SJCRH30 (cell line): ENCODE measurements at regions not wholly inside any gene's neighbourhood (a gene's known extent, or its start where the extent isn't known, plus 50 kb on each side); places are given as distances from the start of the nearest gene placed in this dataset.
A peak's percentile ranks its signal among the peaks of the same experiment; 100 is the strongest.

Source experiments
- DNase-seq, 2 experiments: peaks; one replicate each; pipeline ENCODE4 v3.0.0-alpha.2; 2015 to 2020
- H3K27ac ChIP-seq: fragments of 250-450 bp; sonication (Bioruptor Pico); 2 replicates; pipeline ENCODE4 v1.5.1; 2020; ENCODE audit warnings: mild to moderate bottlenecking, moderate library complexity
- H3K27me3 ChIP-seq: fragments of 250-450 bp; sonication (Bioruptor Pico); 2 replicates; pipeline ENCODE4 v1.5.1; 2020; ENCODE audit warnings: mild to moderate bottlenecking, moderate library complexity
- H3K36me3 ChIP-seq: fragments of 250-450 bp; sonication (Bioruptor Pico); 2 replicates; pipeline ENCODE4 v1.5.1; 2020; ENCODE audit warnings: mild to moderate bottlenecking, moderate library complexity
- H3K4me1 ChIP-seq: fragments of 250-450 bp; sonication (Bioruptor Pico); 2 replicates; pipeline ENCODE4 v1.5.1; 2020; ENCODE audit warnings: mild to moderate bottlenecking, moderate library complexity
- H3K4me3 ChIP-seq: fragments of 250-450 bp; sonication (Bioruptor Pico); 2 replicates; pipeline ENCODE4 v1.5.1; 2020; ENCODE audit warnings: mild to moderate bottlenecking, moderate library complexity
- H3K9me3 ChIP-seq: fragments of 250-450 bp; sonication (Bioruptor Pico); replicated peaks from 2 replicates; pipeline ENCODE4 v1.5.1; 2020; ENCODE audit warnings: mild to moderate bottlenecking, moderate library complexity

DNA sequence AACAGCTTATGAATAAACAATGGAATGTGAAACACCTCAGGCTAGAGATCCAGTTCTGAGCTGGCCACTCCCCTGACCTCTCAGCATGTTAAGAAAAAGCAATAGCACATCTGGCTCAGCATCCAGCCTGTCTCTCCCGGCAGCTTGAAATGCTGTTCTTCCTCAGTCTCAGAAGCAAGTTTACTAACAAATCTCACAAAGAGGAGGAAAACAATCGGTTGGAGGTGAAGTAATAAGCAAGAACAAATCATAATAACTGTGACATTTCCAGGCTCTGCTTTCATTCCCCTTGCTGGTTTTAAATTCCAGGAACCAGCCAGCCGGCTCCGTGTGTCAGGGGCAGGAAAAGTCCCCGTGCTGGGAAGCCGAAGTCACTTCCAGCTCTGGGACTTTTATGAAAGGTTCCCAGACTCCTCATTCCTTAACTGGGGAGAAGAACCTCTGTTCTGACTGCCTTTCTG, 133.9 kb upstream of the ARL4C start:
- Histone ChIP-seq H3K4me3 (no peak overlapping the region), H3K27me3 (no peaks in the 10 kb centered on the region), H3K9me3 (no peaks in the 10 kb centered on the region), H3K4me1 (peaks cover 19% of the 10 kb centered on the region), H3K36me3 (no peaks in the 10 kb centered on the region), H3K27ac (no peak overlapping the region)
- DNase-seq = peak in 1 of 2 experiments; percentile 25

DNA sequence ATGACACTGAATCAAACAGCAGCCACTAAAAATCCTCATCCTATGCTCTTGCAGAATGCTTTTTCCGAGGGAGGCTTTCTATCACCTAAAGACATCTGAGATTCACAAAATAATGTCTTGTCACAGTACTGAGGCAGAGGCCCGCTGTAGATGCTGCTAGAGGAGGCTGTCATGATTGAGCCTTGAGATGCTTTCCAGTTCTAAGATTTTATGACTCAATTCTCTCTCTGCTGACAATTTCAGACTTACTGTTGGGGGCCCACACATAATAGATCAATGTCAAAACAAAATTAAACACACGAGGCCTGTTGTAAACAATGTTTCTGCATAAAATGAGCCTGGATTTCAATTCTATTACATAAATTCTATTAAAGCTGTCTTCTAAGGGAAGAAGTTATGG, 132.7 kb upstream of the ARL4C start:
- peaks cover 19% of the 10 kb centered on the region for H3K4me1 ChIP-seq
- no peaks in the 10 kb centered on the region for H3K9me3 ChIP-seq
- DNase-seq = no peak
- no peak overlapping the region for H3K4me3 ChIP-seq
- no peaks in the 10 kb centered on the region for H3K36me3 ChIP-seq
- no peak overlapping the region for H3K27ac ChIP-seq
- H3K27me3 ChIP-seq = no peaks in the 10 kb centered on the region

DNA sequence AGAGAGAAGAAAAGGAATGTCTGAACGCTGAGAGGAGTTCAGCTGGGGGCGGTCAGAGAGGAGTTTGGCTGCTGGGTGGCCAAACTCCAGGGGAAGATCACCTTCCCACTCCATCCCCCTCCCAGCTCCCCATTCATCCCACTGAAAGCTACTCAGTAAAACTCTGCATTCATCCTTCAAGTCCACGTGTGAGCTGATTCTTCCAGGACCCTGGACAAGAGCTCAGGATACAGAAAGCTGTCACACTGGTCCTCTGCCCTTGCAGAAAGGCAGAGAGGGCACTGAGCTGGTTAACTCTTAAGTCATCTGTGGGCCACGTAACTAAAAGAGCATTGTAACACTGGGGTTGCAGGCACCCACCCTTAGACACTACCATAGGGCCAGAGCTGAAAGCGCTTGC, 132.1 kb upstream of the ARL4C start:
- H3K27ac ChIP-seq = no peak overlapping the region
- no peak for DNase-seq
- no peaks in the 10 kb centered on the region for H3K9me3 ChIP-seq

DNA sequence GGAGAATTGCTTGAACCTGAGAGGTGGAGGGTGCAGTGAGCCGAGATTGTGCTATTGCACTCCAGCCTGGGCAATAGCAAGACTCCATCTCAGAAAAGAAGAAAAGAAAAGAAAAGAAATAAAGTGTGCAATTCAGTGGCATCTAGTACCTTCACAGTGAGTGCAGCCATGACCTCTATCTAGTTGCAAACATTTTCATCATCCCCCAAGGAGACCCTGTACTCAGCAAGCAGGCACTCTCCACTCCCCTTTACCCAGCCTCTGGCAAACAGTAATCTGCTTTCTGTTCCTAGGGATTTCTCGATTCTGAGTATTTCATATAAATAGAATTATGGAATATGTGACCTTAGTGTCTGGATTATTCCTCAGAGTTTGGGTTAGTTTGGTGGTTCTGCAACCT, 130.4 kb upstream of the ARL4C start:
- Histone ChIP-seq H3K4me1 (peaks cover 5% of the 10 kb centered on the region), H3K9me3 (no peaks in the 10 kb centered on the region), H3K27me3 (no peaks in the 10 kb centered on the region), H3K27ac (no peak overlapping the region), H3K4me3 (no peak overlapping the region), H3K36me3 (no peaks in the 10 kb centered on the region)
- DNase-seq = no peak

More for the DNA sequence above, 132.1 kb upstream of the ARL4C start:
- Histone ChIP-seq H3K4me3 (no peak overlapping the region), H3K4me1 (peaks cover 19% of the 10 kb centered on the region), H3K27me3 (no peaks in the 10 kb centered on the region), H3K36me3 (no peaks in the 10 kb centered on the region)

DNA sequence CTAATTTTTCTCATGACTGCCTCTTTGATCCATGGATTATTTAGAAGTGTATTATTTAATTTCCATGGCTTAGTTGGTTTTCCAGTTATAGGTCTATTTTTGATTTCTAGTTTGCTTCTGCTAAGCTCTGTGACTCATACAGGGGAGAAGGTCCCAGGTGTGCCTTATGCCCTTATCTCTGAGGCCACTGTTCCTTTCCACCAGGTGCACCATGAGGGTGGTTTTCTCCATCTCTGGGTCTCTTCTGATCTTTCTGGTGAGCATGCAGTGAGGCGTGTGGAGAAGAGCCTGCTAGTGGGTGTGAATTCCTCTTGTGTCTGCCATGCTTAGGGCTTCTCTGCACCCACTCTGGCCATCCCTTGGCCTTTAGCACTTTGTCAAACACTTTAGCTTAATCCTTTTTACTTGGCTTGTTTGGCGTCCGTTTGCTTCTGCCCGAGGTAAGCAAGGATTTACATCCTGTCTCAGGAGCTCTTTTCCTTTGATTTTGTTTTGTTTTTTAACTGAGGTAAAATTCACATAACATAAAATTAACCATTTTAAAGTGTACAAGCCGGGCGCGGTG, 129.8 kb upstream of the ARL4C start:
- no peaks in the 10 kb centered on the region for H3K36me3 ChIP-seq
- no peaks in the 10 kb centered on the region for H3K9me3 ChIP-seq
- no peaks in the 10 kb centered on the region for H3K27me3 ChIP-seq
- H3K27ac ChIP-seq = no peak overlapping the region
- H3K4me3 ChIP-seq = no peak overlapping the region
- DNase-seq = no peak
- peaks cover 4% of the 10 kb centered on the region for H3K4me1 ChIP-seq

DNA sequence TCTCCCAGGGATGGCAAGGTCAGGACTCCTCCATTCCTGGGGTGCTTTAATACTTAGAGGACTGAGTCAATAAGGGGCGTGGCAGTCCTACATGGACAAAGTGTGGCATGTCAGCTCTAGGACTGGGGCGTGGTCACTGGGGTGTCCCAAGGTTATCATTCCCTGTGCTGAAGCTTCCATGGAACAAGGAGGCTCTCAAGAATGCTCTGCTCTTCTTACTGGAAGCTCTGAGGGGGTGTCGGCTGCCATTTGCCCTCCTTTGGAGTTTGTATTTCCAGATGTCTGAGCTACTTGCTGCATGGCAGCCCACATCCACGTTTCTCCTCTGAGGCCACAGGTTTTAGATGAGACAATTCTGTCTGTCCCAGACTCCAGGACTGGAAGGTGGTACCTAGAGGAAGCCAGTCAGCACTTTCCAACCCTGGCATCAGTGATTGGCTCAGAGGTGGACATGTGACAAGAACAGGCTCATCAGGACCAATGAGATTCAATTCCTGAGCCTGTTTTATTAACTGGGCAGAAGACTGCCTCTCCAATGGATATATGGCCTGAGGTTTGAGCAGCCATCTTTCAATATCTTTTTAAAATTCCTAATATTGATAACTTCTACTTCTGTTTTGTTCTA, 128.9 kb upstream of the ARL4C start:
- no peak overlapping the region for H3K4me3 ChIP-seq
- H3K9me3 ChIP-seq = no peaks in the 10 kb centered on the region
- H3K27ac ChIP-seq = no peak overlapping the region
- H3K36me3 ChIP-seq = no peaks in the 10 kb centered on the region
- no peak for DNase-seq
- H3K27me3 ChIP-seq = no peaks in the 10 kb centered on the region
- peaks cover under 1% of the 10 kb centered on the region; the same call in 1 of the 2 replicates for H3K4me1 ChIP-seq

DNA sequence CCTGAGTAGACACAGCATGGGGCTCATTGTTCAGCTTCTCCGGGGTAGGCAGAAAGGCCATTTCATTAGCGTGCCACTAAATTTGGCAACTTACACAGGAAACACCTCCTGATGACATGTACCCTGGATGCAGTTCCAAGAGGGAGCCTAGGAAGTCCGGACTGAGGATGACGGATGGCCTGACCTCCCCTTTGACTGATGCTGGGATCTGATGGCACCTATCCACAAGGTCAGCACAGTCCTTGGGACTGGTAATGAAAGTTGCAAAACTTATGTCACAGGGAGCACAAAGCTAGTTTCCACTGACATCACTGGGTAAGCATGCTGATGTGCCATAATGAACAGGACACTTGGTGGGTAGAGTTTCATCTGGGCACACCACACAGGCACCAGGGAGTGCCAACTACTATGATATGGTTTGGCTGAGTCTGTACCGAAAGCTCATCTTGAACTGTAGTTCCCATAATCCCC, 126.7 kb upstream of the ARL4C start:
- no peak overlapping the region for H3K4me3 ChIP-seq
- no peaks in the 10 kb centered on the region for H3K36me3 ChIP-seq
- H3K27me3 ChIP-seq = no peaks in the 10 kb centered on the region
- H3K9me3 ChIP-seq = no peaks in the 10 kb centered on the region
- DNase-seq = no peak
- no peak overlapping the region for H3K27ac ChIP-seq
- H3K4me1 ChIP-seq = no peaks in the 10 kb centered on the region

DNA sequence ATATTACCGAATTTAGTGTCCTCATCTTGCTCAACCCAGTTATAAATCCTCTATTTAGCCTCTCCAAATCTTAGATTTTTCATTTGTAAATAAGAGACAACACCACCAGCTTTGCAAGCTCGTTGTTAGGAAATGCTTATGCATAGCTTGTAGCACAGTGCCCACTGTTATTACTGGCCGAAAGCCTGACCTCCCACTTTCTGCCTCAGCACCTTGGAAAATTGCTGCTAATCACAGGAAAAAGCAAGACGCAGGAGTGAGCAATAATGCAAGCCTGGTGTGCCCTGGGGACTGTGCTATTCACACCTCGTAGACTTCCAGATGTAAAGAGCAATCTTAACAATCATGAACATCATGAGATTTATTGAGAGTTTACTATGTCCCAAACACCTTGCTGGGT, 124.2 kb upstream of the ARL4C start:
- no peaks in the 10 kb centered on the region for H3K36me3 ChIP-seq
- H3K27ac ChIP-seq = no peak overlapping the region
- DNase-seq = no peak
- H3K4me1 ChIP-seq = no peaks in the 10 kb centered on the region
- no peaks in the 10 kb centered on the region for H3K9me3 ChIP-seq
- no peaks in the 10 kb centered on the region for H3K27me3 ChIP-seq
- H3K4me3 ChIP-seq = no peak overlapping the region

DNA sequence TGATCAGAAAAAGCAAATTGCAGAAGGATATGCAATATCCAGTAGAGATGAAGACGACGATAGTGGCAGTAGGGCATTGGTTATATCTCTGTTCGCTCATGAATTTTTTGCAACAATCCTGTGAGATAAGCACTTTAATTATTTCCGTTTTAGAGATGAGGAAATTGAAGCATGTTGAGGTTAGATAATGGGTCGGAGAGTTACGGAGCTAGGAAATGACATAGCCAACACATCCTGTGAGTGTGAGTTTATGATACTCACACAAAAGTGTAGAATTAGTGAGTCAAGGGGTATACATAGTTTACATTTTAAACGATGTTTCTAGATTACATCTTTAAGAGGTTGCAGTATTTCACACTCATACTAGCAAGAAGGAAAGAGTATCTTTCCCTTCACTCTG, 123.1 kb upstream of the ARL4C start:
- DNase-seq = no peak

DNA sequence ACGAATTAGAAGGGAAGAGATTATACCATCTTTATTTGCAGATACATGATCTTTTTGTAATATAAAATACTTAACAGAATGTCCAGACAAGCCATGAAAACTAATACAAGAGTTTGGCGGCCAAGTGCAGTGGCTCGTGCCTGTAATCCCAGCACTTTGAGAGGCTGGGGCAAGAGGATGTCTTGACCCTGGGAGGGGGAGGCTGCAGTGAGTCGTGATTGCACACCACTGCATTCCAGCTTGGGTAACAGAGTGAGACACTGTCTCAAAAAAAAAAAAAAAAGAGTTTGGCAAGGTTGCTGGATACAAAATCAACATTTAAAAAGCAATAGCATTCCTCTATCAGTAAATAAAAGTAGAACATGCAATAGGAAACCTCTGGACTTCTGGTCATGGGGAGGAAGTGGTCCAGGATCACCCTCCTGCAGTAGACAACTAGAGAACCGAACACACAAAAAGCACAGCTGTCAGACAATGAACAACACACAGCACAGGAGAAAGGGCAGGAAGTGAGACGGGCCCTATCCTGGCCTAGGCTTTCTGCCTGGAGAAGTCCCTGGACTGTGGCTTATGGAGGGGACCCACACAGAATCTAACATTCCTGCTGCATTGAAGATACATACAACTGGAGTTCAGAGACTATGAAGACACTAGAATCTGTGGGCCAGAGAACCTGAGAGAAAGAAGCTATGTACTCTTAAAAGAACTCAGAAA, 118.9 kb upstream of the ARL4C start:
- no peak for DNase-seq
- Histone ChIP-seq H3K36me3 (no peaks in the 10 kb centered on the region), H3K9me3 (peaks cover 2% of the 10 kb centered on the region; the same call in 1 of the 2 replicates), H3K4me1 (no peaks in the 10 kb centered on the region), H3K27me3 (0 out of 2 replicates have a peak, but pooled peaks cover 3% of the 10 kb centered on the region), H3K4me3 (no peak overlapping the region), H3K27ac (no peak overlapping the region)

More for the DNA sequence above, 123.1 kb upstream of the ARL4C start:
- H3K4me3 ChIP-seq = no peak overlapping the region
- H3K27me3 ChIP-seq = no peaks in the 10 kb centered on the region
- H3K27ac ChIP-seq = no peak overlapping the region
- H3K36me3 ChIP-seq = no peaks in the 10 kb centered on the region
- no peaks in the 10 kb centered on the region for H3K4me1 ChIP-seq
- H3K9me3 ChIP-seq = no peaks in the 10 kb centered on the region

DNA sequence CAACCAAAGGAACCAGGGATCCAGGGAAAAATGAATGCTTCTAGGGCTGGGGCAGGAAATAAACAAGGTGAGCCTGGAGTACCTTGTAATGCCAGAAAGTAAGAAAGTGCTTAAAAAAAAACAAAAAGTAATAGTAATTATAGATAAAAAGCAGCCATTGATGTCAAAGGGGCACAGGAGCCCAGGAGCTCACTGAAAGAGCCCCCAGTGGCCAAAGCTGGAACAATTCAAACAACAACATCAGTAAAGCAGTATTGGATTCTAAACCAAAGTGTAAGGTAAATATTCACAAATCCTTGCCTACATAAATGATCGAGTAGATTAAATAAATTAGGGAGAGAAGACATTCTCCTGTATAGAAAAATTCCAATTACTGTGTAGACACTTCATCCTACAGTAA, 114.3 kb upstream of the ARL4C start:
- peaks cover 2% of the 10 kb centered on the region; the same call in 1 of the 2 replicates for H3K9me3 ChIP-seq
- H3K27ac ChIP-seq = no peak overlapping the region
- DNase-seq = peak in 1 of 2 experiments; percentile 28
- no peaks in the 10 kb centered on the region for H3K4me1 ChIP-seq
- H3K4me3 ChIP-seq = no peak overlapping the region
- 0 out of 2 replicates have a peak, but pooled peaks cover 3% of the 10 kb centered on the region for H3K27me3 ChIP-seq
- H3K36me3 ChIP-seq = no peaks in the 10 kb centered on the region

DNA sequence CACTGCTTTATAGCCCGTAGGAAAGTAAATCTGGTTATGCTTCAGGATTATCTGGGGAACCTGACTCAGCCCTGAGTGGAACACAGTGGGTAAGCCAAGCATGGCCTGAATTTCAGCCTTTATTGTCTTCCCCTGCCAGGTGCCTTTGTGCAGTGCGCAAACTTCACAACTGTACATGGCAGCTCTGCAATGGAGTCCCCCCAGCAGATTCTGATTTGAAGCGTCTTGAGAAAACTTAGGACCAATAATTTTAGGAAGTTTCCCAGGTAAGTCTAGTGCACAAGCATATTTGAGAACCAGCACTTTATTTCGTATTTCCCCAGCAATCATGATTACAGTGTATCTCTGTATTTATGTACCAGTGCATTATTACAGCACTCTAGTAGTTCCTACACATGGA, 112.1 kb upstream of the ARL4C start:
- Histone ChIP-seq H3K4me1 (no peaks in the 10 kb centered on the region), H3K4me3 (no peak overlapping the region), H3K27me3 (0 out of 2 replicates have a peak, but pooled peaks cover 3% of the 10 kb centered on the region), H3K9me3 (peaks cover 2% of the 10 kb centered on the region; the same call in 1 of the 2 replicates), H3K36me3 (no peaks in the 10 kb centered on the region), H3K27ac (no peak overlapping the region)
- DNase-seq = no peak

DNA sequence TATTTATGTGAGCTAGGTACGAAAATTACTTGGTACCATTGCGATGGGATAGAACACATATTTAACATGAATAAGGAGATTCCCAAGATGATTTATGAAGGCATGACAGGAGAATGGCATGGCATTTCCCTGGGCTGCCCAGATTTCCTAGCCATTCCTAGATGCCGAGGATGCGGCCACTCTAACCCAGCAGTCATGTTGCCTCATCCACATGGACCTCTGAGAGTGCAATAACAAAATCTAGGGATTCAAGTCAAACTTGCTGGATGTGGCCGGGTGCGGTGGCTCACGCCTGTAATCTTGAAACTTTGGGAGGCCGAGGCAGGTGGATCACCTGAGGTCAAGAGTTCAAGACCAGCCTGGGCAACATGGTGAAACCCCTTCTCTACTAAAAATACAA, 110.8 kb upstream of the ARL4C start:
- Histone ChIP-seq H3K4me3 (no peak overlapping the region), H3K9me3 (peaks cover 2% of the 10 kb centered on the region; the same call in 1 of the 2 replicates), H3K36me3 (no peaks in the 10 kb centered on the region), H3K4me1 (no peaks in the 10 kb centered on the region), H3K27ac (no peak overlapping the region), H3K27me3 (0 out of 2 replicates have a peak, but pooled peaks cover 3% of the 10 kb centered on the region)
- DNase-seq = no peak

DNA sequence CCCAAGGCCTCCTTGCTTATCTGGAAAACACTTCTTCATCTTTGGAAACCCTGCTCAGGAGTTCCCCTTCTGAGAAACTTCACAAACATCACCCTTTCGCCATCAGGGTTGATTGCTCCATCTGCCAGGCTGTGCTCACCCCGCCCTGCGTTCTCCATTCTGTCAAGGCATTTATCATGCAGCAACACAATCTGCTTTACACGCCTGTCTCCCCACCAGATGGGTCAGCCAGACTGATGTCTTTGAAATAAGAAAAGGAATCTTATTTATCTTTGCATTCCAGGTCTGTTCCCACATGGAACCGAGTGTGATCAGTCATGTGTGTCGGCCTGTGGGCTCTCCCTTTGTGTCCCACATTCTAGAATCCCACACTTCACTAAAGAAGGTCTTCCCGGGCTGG, 110.0 kb upstream of the ARL4C start:
- no peak overlapping the region for H3K27ac ChIP-seq
- no peak for DNase-seq
- H3K27me3 ChIP-seq = 0 out of 2 replicates have a peak, but pooled peaks cover 3% of the 10 kb centered on the region
- 0 out of 2 replicates have a peak, but pooled peaks cover 2% of the 10 kb centered on the region for H3K9me3 ChIP-seq
- no peaks in the 10 kb centered on the region for H3K4me1 ChIP-seq
- H3K36me3 ChIP-seq = no peaks in the 10 kb centered on the region
- H3K4me3 ChIP-seq = no peak overlapping the region

DNA sequence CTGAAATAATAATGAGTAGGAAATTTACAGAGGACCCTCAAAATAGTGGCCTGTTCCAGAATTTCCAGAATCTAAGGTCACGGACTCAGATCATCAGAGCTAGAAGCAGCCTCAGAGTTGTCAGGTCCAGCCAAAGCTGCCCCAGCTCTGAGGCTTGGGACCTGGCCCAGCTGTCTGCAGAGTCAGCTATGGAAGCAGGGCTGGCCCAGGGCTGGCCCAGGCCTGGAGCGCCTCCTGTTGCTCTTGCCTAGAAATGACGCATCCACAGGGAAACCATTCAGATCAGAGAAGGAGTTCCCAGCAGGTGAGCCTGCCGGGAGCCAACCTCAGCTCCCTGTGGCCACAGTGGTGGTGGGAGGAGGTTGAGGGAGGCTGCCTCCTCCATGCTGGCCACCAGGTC, 106.7 kb upstream of the ARL4C start:
- Histone ChIP-seq H3K36me3 (no peaks in the 10 kb centered on the region), H3K4me1 (no peaks in the 10 kb centered on the region), H3K27ac (no peak overlapping the region), H3K4me3 (no peak overlapping the region), H3K9me3 (no peaks in the 10 kb centered on the region), H3K27me3 (no peaks in the 10 kb centered on the region)
- DNase-seq = no peak
